B cell (primary cell): ENCODE measurements at regions not wholly inside any gene's neighbourhood (a gene's known extent, or its start where the extent isn't known, plus 50 kb on each side); places are given as distances from the start of the nearest gene placed in this dataset.

Experiments used
- ATAC-seq: fragments of 200-7000 bp; cut with Tn5 transposase; one replicate; pipeline ENCODE4 v1.10.0; 2021; ENCODE audit warnings: low read depth, mild to moderate bottlenecking, moderate number of reproducible peaks, moderate library complexity
- CTCF ChIA-PET: fragments of 350-600 bp; sonication (Branson Sonifier 250); formaldehyde crosslinking; loops from one replicate; lab custom pipeline; 2021; ENCODE audit warnings: antibody characterized with exemption, inconsistent platforms; lab: Charles Lee
- POLR2A ChIA-PET: fragments of 350-600 bp; sonication (Branson Sonifier 250); formaldehyde crosslinking; loops from one replicate; lab custom pipeline; 2021; ENCODE audit warnings: antibody characterized with exemption; lab: Charles Lee
- DNase-seq: peaks from one replicate; pipeline ENCODE4 v3.0.0; 2013
- H2AFZ ChIP-seq: 2 replicates; pipeline ENCODE4 v1.6.1; 2012; ENCODE audit warnings: mild to moderate bottlenecking, low read depth, low read length; ENCODE audit not compliant: insufficient read depth, poor library complexity, severe bottlenecking
- H3K27ac ChIP-seq, 2 donors: 1 replicate in 1 of 2; 2 replicates in 1 of 2; pipeline ENCODE4 v1.5.1; 2012 to 2013; ENCODE audit warnings: low read length in 2 of 2, mild to moderate bottlenecking in 2 of 2, moderate library complexity in 1 of 2
- H3K27me3 ChIP-seq, 4 experiments: fragments of 200-600 bp in 1 of 4; sonication (generic) in 1 of 4; replicated peaks in 1 of 4; 1 replicate in 2 of 4; 2 replicates in 2 of 4; pipeline versions ENCODE4 v1.6.1 to v1.7.0; 2013 to 2016; ENCODE audit warnings: low read length in 3 of 4, mild to moderate bottlenecking in 2 of 4, mixed read lengths in 1 of 4, moderate library complexity in 1 of 4; ENCODE audit not compliant: insufficient read depth in 4 of 4, control insufficient read depth in 3 of 4; ENCODE audit errors: control extremely low read depth in 1 of 4
- H3K36me3 ChIP-seq, 2 experiments: replicated peaks in 1 of 2; 1 replicate in 1 of 2; 2 replicates in 1 of 2; pipeline versions ENCODE4 v1.6.1 to v1.7.1; 2013; ENCODE audit warnings: low read length in 1 of 2; ENCODE audit not compliant: insufficient read depth in 2 of 2, control insufficient read depth in 1 of 2; ENCODE audit errors: control extremely low read depth in 1 of 2, extremely low read depth in 1 of 2
- H3K4me1 ChIP-seq, 2 donors: fragments of 200-600 bp in 1 of 2; sonication (generic) in 1 of 2; 1 replicate in 1 of 2; 2 replicates in 1 of 2; pipeline versions ENCODE4 v1.5.1 to v1.6.1; 2013 to 2017; ENCODE audit warnings: low read length in 2 of 2; ENCODE audit not compliant: control insufficient read depth in 2 of 2, insufficient read depth in 2 of 2
- H3K4me2 ChIP-seq: replicated peaks from 2 replicates; pipeline ENCODE3; 2012; ENCODE audit warnings: mild to moderate bottlenecking, low read depth, low read length; ENCODE audit not compliant: poor library complexity, severe bottlenecking
- H3K4me3 ChIP-seq, 5 experiments: fragments of 200-600 bp in 1 of 5; sonication (generic) in 1 of 5; 1 replicate in 3 of 5; 2 replicates in 2 of 5; pipeline versions ENCODE4 v1.5.1 to v1.7.0; 2011 to 2016; ENCODE audit warnings: low read length in 4 of 5, mild to moderate bottlenecking in 4 of 5, low read depth in 2 of 5, control low read depth in 1 of 5, moderate library complexity in 1 of 5; ENCODE audit not compliant: insufficient read depth in 1 of 5; ENCODE audit errors: control extremely low read depth in 1 of 5, extremely low read depth in 1 of 5
- H3K79me2 ChIP-seq: fragments of 200-600 bp; sonication (generic); one replicate; pipeline ENCODE4 v1.6.0; 2016; ENCODE audit warnings: low read length; ENCODE audit not compliant: control insufficient read depth, insufficient read depth
- H3K9ac ChIP-seq: fragments of 200-600 bp; sonication (generic); 2 replicates; pipeline ENCODE4 v1.6.1; 2017; ENCODE audit warnings: mild to moderate bottlenecking, low read length, moderate library complexity
- H3K9me3 ChIP-seq, 3 donors: one replicate each; pipeline versions ENCODE4 v1.6.1 to v1.7.1; 2013; ENCODE audit warnings: low read length in 2 of 3; ENCODE audit not compliant: control insufficient read depth in 2 of 3, insufficient read depth in 1 of 3; ENCODE audit errors: control extremely low read depth in 1 of 3
- H4K20me1 ChIP-seq: 2 replicates; pipeline ENCODE4 v1.6.0; 2012; ENCODE audit warnings: mild to moderate bottlenecking, low read length; ENCODE audit not compliant: insufficient read depth, control insufficient read depth, poor library complexity, severe bottlenecking
- H3K27ac Mint-ChIP-seq: one replicate; pipeline ENCODE4 v1.8.0; 2021; ENCODE audit warnings: mixed read lengths
- H3K27me3 Mint-ChIP-seq: one replicate; pipeline ENCODE4 v1.8.0; 2021; ENCODE audit warnings: mixed read lengths
- H3K4me1 Mint-ChIP-seq: one replicate; pipeline ENCODE4 v1.8.0; 2021; ENCODE audit warnings: mixed read lengths
- H3K4me3 Mint-ChIP-seq: one replicate; pipeline ENCODE4 v1.8.0; 2021; ENCODE audit warnings: mixed read lengths
- H3K9me3 Mint-ChIP-seq: one replicate; pipeline ENCODE4 v1.8.0; 2022; ENCODE audit warnings: mixed read lengths; ENCODE audit not compliant: insufficient read depth
- EZH2 ChIP-seq: IDR thresholded peaks from 2 replicates; pipeline ENCODE4 v1.6.1; 2012; ENCODE audit warnings: borderline replicate concordance, low read depth, mild to moderate bottlenecking, moderate library complexity, low read length; ENCODE audit not compliant: insufficient read depth, poor library complexity, severe bottlenecking
- WGBS: methylation state at CpG from one replicate; pipeline ENCODE4 v1.1.5; 2013; ENCODE audit warnings: missing lambda C conversion rate; ENCODE audit not compliant: insufficient coverage; 5-methylcytosine and 5-hydroxymethylcytosine counted together
- intact Hi-C: fragments of 100-400 bp; cut with micrococcal nuclease; formaldehyde crosslinking; loops from one replicate; pipeline ENCODE4 v1.10.0; 2022
- TF ChIP-seq, protein P1 (sequence below): fragments of 200-600 bp; IDR thresholded peaks from one replicate; pipeline ENCODE4 v1.8.0; 2022; ENCODE audit warnings: antibody characterized with exemption, mild to moderate bottlenecking

DNA sequence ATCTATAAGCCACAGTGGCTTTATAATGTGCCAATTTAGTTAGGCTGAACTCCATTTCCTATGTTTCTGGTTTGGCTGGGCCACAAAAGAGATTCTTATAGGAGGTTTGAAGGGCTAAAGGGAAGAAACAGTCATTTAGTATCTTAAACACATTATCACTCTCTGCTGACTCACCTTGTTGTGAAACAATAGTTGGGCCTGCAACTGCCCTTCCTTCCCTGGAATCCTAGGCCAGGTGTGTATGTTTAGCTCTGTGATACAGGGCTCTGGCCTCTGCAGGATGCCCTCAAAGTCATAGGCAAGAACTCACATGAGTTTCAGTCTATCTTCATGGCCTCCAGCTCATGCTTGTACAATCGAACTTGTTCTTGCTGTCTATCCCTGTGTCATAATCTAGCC is 400.0 kb upstream of the CELF4 start:
- WGBS = no CpG with 5 or more reads among the region's 1 CpG
- no peak overlapping the region for H2AFZ ChIP-seq
- ChIA-PET POLR2A (no interaction called here), CTCF (no interaction called here)
- no peaks in the 10 kb centered on the region for H4K20me1 ChIP-seq
- no peak for DNase-seq
- H3K4me2 ChIP-seq = no peak overlapping the region
- no peak for ATAC-seq
- H3K9me3 Mint-ChIP-seq = peaks cover 4% of the 10 kb centered on the region
- intact Hi-C loops = no loop called here
- H3K4me1 Mint-ChIP-seq = no peaks in the 10 kb centered on the region
- H3K27me3 ChIP-seq = no peaks in the 10 kb centered on the region
- peaks cover 0 to 5% (median 0%) of the 10 kb centered on the region in 3 donors for H3K9me3 ChIP-seq
- TF ChIP-seq, protein P1, sequence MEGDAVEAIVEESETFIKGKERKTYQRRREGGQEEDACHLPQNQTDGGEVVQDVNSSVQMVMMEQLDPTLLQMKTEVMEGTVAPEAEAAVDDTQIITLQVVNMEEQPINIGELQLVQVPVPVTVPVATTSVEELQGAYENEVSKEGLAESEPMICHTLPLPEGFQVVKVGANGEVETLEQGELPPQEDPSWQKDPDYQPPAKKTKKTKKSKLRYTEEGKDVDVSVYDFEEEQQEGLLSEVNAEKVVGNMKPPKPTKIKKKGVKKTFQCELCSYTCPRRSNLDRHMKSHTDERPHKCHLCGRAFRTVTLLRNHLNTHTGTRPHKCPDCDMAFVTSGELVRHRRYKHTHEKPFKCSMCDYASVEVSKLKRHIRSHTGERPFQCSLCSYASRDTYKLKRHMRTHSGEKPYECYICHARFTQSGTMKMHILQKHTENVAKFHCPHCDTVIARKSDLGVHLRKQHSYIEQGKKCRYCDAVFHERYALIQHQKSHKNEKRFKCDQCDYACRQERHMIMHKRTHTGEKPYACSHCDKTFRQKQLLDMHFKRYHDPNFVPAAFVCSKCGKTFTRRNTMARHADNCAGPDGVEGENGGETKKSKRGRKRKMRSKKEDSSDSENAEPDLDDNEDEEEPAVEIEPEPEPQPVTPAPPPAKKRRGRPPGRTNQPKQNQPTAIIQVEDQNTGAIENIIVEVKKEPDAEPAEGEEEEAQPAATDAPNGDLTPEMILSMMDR = no peak
- TF ChIP-seq EZH2 = no peak
- H3K36me3 ChIP-seq = no peaks in the 10 kb centered on the region
- H3K27ac Mint-ChIP-seq = no peak overlapping the region
- H3K4me1 ChIP-seq = no peaks in the 10 kb centered on the region
- H3K4me3 ChIP-seq = no peak overlapping the region
- H3K27ac ChIP-seq = no peak overlapping the region
- no peaks in the 10 kb centered on the region for H3K27me3 Mint-ChIP-seq
- H3K79me2 ChIP-seq = no peaks in the 10 kb centered on the region
- H3K9ac ChIP-seq = no peak overlapping the region
- H3K4me3 Mint-ChIP-seq = no peak overlapping the region

DNA sequence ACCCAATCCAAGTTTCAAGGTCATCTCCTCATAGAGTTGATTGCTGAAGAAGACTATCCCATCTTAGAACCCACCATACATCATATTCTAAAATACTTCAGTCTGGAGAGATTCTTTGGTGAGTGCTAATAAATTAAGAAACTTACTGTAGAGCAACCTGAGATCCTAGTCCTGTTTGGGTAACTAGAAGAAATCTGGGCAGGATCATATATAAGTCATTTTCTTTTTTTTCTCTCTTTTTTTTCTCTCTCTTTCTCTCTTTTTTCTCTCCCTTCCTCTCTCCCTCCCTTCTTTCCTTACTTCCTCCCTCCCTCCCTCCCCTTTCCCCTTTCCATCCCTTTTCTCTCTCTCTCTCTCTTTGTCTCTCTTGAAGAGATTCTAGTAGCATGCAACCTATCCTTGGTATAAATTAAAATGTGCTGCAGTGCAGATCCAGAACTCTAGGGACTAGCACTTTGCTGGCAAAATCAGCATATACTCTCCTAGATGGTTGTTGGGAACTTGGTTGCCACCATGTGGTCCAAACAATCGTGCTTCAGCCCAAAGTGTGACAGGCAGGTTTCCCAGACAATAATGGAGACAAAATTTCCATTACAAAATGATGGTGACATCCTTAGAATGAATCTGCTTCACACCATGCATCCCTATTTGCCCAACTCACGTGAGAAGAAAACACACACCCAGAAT is 399.4 kb upstream of the CELF4 start:
- no peak overlapping the region for H3K4me3 Mint-ChIP-seq
- no peak overlapping the region for H2AFZ ChIP-seq
- peaks cover 0 to 5% (median 0%) of the 10 kb centered on the region in 3 donors for H3K9me3 ChIP-seq
- WGBS = no CpG with 5 or more reads among the region's 2 CpGs
- H3K4me1 ChIP-seq = no peaks in the 10 kb centered on the region
- H3K4me3 ChIP-seq = no peak overlapping the region
- H3K36me3 ChIP-seq = no peaks in the 10 kb centered on the region
- no peak overlapping the region for H3K9ac ChIP-seq
- no peaks in the 10 kb centered on the region for H3K4me1 Mint-ChIP-seq
- no peak overlapping the region for H3K4me2 ChIP-seq
- ATAC-seq = no peak
- H3K27me3 Mint-ChIP-seq = no peaks in the 10 kb centered on the region
- H3K27ac ChIP-seq = no peak overlapping the region
- H3K27ac Mint-ChIP-seq = no peak overlapping the region
- no peaks in the 10 kb centered on the region for H4K20me1 ChIP-seq
- no peaks in the 10 kb centered on the region for H3K79me2 ChIP-seq
- POLR2A ChIA-PET = no interaction called here
- DNase-seq = no peak
- TF ChIP-seq, protein P1 = no peak
- TF ChIP-seq EZH2 = no peak
- CTCF ChIA-PET = no interaction called here
- H3K27me3 ChIP-seq = no peaks in the 10 kb centered on the region
- intact Hi-C loops = no loop called here
- peaks cover 5% of the 10 kb centered on the region for H3K9me3 Mint-ChIP-seq
